NCI-H748 (cell line): ENCODE measurements at regions not wholly inside any gene's neighbourhood (a gene's known extent, or its start where the extent isn't known, plus 50 kb on each side); places are given as distances from the start of the nearest gene placed in this dataset.
A peak's percentile ranks its signal among the peaks of the same experiment; 100 is the strongest.
"Not testable (repeated sequence)": the region's sequence is repeated elsewhere in the genome, so short reads cannot be mapped to it uniquely, and the experiment has no call there.

Experiments
- DNase-seq: peaks from one replicate; lab custom pipeline; 2025; ENCODE audit not compliant: unreplicated experiment; lab: John Stamatoyannopoulos, UW

DNA sequence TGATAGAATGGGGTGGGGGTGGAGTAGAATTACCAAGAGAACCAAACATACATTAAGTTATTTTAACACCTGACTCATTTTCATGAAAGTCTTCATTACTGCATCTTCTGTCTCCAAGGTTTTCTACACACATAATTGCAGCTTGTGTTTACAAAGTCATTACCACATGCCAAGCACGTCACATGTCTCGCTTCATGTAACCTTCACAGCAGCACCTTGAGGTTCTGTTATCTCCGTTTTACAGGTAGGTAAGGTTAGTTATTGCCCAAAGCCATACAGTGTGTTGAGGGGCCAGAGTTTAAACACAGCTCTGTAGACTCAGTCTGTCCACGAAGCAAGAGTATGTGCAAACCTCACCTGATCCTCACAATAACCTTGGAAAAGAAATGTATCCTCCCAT is 64.3 kb upstream of the RBM19 start:
- peak; percentile 96 for DNase-seq

DNA sequence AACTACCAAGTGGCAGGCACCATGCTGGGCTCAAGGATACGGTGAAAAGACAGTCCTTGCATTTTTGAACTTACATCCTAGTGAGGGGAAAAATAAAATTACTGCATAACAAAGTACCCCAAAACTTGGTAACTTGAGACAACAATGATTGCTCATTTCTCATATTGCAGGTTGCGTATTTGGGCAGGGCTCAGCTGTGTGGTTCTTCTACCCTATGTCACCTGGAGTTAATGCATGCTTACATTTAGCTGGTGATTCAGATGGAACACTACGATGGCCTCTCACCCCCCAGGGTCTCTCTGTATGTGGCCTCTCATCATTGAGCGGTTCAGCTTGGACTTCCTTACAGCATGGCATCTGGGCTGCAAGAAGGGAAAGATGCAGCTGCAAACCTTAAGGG is 60.7 kb upstream of the RBM19 start:
- DNase-seq, result no peak

DNA sequence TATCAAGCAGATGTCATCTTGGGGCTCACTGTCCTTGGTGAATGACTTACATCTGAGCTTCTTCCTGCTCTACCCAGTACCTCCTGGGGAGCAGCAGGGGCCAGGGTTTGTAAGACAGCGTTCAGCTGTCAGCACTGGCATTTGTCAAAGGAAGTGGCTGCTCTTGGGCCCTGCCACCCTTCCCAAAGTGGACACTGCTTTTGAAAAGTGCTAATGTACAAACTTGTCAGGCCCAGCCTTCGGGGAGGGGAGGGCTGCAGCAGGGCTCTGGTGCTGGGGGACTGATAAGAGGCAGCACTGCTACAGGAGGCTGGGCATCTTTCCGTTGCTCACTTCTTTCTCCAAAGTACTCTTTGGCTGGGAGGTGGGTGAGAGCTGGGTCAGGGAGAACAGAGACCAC is 59.8 kb upstream of the RBM19 start:
- no peak for DNase-seq

DNA sequence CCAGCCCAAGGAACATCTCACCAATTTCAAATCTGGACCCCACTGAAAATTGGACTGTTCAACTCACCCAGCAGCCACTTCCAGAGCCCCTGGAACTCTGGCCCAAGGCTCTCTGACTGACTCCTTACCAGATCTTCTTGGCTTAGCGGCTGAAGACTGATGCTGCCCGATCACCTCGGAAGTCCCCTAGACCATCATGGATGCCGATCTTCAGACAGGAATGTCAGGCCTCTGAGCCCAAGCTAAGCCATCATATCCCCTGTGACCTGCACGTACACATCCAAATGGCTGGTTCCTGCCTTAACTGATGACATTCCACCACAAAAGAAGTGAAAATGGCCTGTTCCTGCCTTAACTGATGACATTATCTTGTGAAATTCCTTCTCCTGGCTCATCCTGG is 56.0 kb upstream of the RBM19 start:
- DNase-seq, result not testable (repeated sequence)

DNA sequence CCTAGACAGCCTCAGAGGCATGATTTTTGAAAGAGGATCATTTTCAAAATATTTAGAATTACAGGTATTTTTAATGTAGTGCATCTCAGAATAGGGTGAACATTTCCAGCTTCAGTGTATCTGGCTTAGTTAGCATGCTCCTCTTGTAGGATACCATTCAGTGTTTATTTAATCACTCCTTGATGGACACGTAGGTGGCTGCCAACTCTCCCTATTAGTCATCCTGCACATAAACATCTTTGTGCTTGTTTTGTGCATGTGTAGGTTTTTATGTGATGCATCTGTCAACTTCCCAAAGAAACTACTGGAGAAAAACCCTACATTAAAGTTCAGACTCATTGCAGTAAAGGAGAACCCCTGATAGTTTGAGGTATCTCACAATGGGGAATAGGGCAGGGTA is 52.5 kb upstream of the RBM19 start:
- DNase-seq, result peak; percentile 20
